Motor neuron (in vitro differentiated cells): ENCODE measurements at regions not wholly inside any gene's neighbourhood (a gene's known extent, or its start where the extent isn't known, plus 50 kb on each side); places are given as distances from the start of the nearest gene placed in this dataset.
A peak's percentile ranks its signal among the peaks of the same experiment; 100 is the strongest.

Experiments
- ATAC-seq, 8 experiments: fragments of 200-7000 bp; cut with Tn5 transposase; replicated peaks in 6 of 8; 2 replicates each; pipeline ENCODE4 v1.8.0; 2021; ENCODE audit warnings: mild to moderate bottlenecking in 8 of 8, moderate library complexity in 8 of 8
- H3K27ac ChIP-seq, 2 donors: fragments of 250-450 bp; sonication (Bioruptor Pico); 2 replicates each; pipeline ENCODE4 v1.9.0; 2021; ENCODE audit warnings: antibody characterized with exemption in 2 of 2, mild to moderate bottlenecking in 2 of 2, moderate library complexity in 1 of 2
- H3K4me1 ChIP-seq, 2 donors: fragments of 250-450 bp; sonication (Bioruptor Pico); replicated peaks in 1 of 2; 2 replicates each; pipeline ENCODE4 v1.6.1; 2021; ENCODE audit warnings: antibody characterized with exemption in 2 of 2, mild to moderate bottlenecking in 2 of 2, moderate library complexity in 1 of 2
- H3K4me3 ChIP-seq, 5 donors: fragments of 250-450 bp; sonication (Bioruptor Pico); 2 replicates each; pipeline ENCODE4 v1.9.0; 2021; ENCODE audit warnings: antibody characterized with exemption in 5 of 5, mild to moderate bottlenecking in 5 of 5, moderate library complexity in 4 of 5
- WGBS, 10 experiments: fragments of 450-650 bp; shearing (Covaris generic); methylation state at CpG; one replicate each; pipeline ENCODE4 v1.0.0; 2022; 5-methylcytosine and 5-hydroxymethylcytosine counted together
- in situ Hi-C, 9 experiments: fragments of 400-800 bp; cut with MboI; loops; one replicate each; pipeline ENCODE4 v1.15.0; 2021; ENCODE audit warnings: low sequenced_read_pairs in 9 of 9, low pct_unique_long_range_greater_than_20kb in 2 of 9; ENCODE audit not compliant: unreplicated experiment in 9 of 9

DNA sequence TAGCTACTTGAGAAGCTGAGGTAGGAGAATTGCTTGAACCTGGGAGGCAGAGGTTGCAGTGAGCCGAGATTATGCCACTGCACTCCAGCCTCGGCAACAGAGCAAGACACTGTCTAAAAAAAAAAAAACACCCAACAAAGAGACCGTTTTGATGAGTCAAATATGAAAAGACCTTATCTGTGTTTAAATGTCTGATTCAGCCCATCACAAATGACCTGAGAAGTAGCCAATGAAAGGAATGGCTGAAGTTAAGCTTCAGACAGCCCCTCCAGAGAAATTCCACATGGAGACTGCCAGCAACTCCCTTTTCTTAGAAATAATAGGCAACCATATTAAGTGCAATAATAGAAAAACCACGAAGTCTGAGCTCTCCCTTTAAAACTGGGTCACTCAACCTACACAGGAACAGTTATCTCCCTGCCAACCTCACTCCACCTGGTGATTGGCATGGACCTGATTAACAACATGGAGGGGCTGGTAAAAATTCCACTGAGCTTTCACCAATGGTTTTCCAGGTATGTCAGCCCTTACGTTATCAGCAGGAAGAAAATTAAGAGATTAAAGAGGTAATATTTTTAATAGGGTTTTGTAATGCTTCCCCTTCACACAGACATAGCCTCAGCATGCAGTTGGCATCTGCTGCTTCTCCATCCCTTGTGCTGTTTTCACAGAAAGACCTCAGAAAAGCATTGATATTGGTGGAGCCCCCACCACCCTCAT is 238.1 kb upstream of the STT3B start:
- no peak for ATAC-seq
- no peak overlapping the region for H3K4me3 ChIP-seq
- WGBS, 10 experiments = 29 to 100% (median 80%) methylated on average over 1 to 5 of the region's 5 CpGs; no CpG with 5 or more reads in 1 of the 10 experiments
- in situ Hi-C loops = no loop called here
- H3K4me1 ChIP-seq = no peaks in the 10 kb centered on the region
- H3K27ac ChIP-seq = no peak overlapping the region

DNA sequence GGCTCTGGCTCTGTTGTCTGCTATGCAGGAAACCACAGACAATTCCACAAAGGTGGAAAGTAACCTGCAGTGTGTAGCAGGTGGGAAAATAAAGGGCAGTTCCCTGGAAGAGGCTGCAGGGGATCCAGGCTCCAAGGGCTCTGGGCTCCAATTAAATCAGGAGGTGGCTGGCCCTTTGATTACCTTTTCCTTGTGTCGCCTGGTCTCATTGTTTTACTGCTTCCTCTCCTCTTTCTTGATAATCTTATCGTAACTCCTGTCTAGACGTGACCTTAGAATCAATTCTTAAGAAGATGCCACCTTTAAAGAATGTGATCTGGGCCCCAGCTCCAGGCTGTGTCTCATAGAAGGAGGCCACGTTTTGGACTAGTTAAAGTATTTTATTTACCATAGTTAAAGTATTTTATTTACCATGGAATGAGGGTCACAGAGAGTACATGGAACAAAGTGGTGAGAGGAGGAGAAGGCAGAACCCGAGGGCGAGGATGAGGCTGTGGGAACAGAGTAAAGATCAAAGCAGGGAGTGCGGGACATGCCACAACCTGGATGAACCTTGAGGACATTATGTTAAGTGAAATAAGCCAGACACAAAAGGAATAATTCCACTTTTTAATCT is 237.5 kb upstream of the STT3B start:
- no peak for ATAC-seq
- no peak overlapping the region for H3K27ac ChIP-seq
- no peaks in the 10 kb centered on the region for H3K4me1 ChIP-seq
- in situ Hi-C loops = no loop called here
- 50 to 94% (median 63%) methylated on average over 1 to 7 of the region's 7 CpGs; no CpG with 5 or more reads in 3 of the 10 experiments for WGBS, 10 experiments
- H3K4me3 ChIP-seq = no peak overlapping the region

DNA sequence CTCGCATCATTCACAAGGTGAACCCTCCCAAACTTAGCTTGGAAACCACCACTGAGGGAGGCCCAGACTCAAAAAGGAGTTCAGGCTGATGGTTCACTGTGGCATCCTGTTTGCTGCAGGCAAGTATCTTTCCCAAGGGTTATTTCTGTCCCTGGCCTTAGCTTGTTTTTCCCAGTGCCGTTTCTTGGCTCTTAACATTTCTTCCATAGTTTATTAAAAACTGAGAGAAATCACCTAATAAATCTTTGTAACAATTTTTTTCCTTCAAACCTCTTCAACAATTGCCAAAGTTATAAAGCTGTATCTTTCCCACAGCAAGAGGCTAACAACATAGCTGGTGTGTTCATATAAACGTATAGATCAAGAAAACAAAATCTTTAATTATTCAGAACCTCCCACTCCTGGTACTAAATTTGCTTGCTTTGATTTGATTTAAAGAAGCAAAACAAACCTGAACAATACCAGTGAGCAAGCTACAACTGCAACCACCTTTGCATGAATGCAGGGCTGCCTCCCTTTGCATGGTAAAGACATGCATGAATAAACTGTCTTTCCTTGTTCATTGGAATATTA is 234.9 kb upstream of the STT3B start:
- no peak overlapping the region for H3K27ac ChIP-seq
- 44 to 100% (median 89%) methylated on average over 1 to 3 of the region's 3 CpGs; no CpG with 5 or more reads in 1 of the 10 experiments for WGBS, 10 experiments
- ATAC-seq = no peak
- in situ Hi-C loops = no loop called here
- H3K4me3 ChIP-seq = no peak overlapping the region
- no peaks in the 10 kb centered on the region for H3K4me1 ChIP-seq

DNA sequence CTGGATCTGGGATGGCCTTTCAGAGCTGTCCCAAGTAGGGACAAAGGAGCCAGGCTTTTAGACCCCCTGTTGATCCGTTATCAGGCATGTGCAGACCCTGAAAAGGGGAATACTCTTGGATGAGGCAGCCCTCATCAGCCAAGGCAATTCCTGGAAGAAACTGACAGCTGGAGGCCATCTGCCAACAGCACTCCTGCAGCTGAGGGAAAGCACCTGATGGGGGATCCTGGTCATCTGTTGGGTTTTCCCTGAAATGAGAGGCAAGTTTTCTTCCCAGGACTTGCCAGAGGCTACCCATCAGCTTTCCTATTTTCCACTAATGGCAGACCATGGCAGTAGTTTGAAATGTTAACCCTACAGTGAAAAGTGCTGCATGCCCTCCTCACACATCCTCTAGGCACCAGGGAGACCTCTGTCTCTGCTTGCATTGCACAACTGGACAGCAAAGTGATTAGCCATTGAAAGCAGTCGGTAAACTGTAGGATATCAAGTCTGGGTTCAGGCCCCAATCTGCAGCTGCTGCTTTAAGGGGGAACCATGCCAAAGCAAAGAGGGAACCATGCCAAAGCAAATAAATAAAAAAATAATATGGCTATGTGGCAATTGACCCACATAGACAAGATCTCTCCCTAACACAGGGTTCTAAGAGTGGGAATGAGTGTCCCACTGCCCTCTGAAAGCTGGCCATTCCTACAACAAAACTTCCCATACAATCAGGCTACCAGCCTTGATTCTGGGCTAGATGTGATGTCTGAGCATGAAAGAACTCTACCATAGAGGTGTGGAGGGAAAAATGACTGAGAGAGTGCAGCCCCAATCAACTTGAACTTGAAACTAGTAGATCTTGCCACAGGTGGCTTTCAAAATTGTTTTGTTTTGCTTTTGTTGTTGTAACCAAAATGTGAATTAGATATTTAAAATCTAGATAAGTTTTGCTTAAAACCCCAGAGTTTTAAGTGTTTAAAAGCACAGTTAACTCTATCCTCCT is 232.0 kb upstream of the STT3B start:
- 40 to 100% (median 83%) methylated on average over 1 to 2 of the region's 2 CpGs; no CpG with 5 or more reads in 5 of the 10 experiments for WGBS, 10 experiments
- H3K4me1 ChIP-seq = no peaks in the 10 kb centered on the region
- no peak overlapping the region for H3K4me3 ChIP-seq
- in situ Hi-C loops = no loop called here
- no peak overlapping the region for H3K27ac ChIP-seq
- peak in 1 of 8 experiments; percentile 74 for ATAC-seq

DNA sequence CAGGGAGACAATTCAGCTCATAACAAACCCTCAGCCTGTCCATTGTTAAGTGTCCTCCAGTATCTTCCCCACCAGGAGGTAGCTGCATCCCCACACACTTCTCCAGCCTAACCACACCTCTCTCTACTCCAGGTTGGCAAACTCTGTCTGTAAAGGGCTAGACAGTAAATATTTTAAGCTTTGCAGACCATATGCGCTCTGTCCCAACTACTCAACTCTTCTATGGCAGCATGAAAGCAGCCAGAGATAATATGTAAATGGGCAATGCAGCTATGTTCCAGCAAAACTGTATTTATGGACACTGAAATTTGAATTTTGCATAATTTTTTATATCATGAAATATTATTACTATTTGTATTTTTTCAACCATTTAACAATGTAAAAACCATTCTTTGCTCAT is 230.4 kb upstream of the STT3B start:
- in situ Hi-C loops = no loop called here
- H3K27ac ChIP-seq = no peak overlapping the region
- ATAC-seq = peak in 1 of 8 experiments; percentile 60
- WGBS, 10 experiments = 63 to 100% (median 80%) methylated on average over 1 of the region's 1 CpG; no CpG with 5 or more reads in 5 of the 10 experiments
- H3K4me1 ChIP-seq = no peaks in the 10 kb centered on the region
- no peak overlapping the region for H3K4me3 ChIP-seq

DNA sequence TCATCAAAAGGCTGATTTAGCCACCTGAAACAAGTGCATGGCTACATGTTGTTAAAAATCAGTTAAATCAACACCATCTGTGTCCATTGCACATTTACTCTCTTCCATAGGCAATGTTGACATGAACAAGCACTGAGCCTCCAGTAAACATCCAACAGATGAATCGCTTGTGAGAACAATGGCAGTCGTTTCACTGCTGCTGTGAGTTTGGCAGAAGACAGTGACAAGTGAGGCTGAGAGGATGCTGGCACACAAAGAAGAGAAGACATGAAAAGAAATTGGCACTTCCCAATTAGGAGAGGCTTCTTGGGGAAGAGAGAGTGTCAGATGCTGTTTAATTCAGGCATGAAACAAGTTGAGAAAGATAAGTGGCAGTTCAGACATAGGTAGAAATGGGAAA is 227.4 kb upstream of the STT3B start:
- H3K4me1 ChIP-seq = no peaks in the 10 kb centered on the region
- ATAC-seq = peak in 2 of 8 experiments; percentile 35 to 92
- in situ Hi-C loops = no loop called here
- WGBS, 10 experiments = 0 to 67% (median 44%) methylated on average over 1 to 2 of the region's 2 CpGs; no CpG with 5 or more reads in 2 of the 10 experiments
- H3K4me3 ChIP-seq = no peak overlapping the region
- H3K27ac ChIP-seq = no peak overlapping the region

DNA sequence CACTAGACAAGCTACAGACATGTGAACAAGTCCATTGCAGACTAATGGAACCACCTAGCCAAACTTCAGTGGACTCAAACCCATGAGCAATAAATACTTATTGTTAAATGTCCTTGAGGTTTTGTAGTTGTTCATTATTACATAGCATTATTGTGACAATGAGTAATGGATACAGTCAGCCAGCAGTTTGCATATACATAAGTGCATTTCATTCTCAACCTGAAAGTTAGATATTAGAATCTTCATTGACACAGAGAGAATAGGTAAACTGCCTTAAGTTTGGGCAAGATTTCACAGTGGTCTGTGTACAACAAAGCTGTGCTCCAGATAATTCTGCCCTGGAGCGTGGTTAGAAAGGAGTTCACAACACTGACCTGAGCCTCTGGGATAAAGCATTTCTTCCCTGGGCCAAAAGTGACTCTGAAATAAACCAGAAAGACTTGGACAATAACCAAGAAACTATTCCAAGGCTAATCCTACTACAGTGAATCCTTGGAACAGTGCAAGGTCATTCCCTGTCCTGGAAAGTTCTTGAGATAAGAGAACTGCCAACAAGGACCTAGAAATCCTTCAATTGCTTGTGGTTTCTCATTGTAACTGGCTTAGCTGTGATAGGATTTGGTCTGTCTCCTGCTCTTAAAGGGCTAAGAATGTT is 225.5 kb upstream of the STT3B start:
- Histone ChIP-seq H3K27ac (no peak overlapping the region), H3K4me1 (no peaks in the 10 kb centered on the region), H3K4me3 (no peak overlapping the region)
- WGBS, 10 experiments = 0 to 86% (median 67%) methylated on average over 1 of the region's 1 CpG; no CpG with 5 or more reads in 7 of the 10 experiments
- in situ Hi-C loops = no loop called here
- ATAC-seq = peak in 2 of 8 experiments; percentile 38 to 47

DNA sequence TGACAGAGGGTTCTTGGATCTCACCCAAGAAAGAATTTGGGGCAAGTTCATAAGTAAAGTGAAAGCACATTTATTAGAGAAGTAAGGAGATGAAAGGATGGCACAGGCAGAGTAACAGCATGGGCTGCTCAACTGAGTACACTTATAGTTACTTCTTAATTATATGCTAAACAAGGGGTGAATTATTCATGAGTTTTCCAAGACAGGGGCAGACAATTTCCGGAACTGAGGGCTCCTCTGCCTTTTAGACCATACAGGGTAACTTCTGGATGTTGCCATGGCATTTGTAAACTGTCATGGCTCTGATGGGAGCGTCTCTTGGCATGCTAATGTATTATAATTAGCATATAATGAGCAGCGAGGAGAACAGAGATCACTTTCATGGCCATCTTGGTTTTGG is 221.2 kb upstream of the STT3B start:
- Histone ChIP-seq H3K27ac (no peak overlapping the region), H3K4me1 (no peaks in the 10 kb centered on the region), H3K4me3 (no peak overlapping the region)
- ATAC-seq = peak in 5 of 8 experiments; percentile 25 to 53 (median 38)
- WGBS, 10 experiments = 50 to 100% (median 69%) methylated on average over 1 to 3 of the region's 3 CpGs; no CpG with 5 or more reads in 2 of the 10 experiments
- in situ Hi-C loops = no loop called here

DNA sequence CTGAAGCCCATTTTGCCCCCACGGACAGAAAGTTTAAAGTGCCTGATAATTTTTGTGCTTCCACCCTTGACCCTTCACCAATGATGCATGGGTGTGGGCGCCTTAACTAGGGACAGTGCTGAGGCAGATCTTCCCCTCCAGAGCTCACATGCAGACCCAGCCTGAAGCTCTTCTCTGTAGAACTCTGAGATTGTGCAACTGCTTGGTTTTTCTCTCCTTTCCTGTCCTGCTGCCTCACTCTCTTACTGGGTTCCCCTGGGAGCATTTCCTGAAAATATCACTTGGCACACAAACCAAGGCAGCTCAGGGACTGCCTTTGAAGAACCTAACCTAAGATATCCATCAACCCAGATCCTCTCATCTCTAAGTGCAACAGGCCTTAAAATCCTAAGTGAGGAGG is 220.3 kb upstream of the STT3B start:
- in situ Hi-C loops = no loop called here
- ATAC-seq = peak in 1 of 8 experiments; percentile 32

DNA sequence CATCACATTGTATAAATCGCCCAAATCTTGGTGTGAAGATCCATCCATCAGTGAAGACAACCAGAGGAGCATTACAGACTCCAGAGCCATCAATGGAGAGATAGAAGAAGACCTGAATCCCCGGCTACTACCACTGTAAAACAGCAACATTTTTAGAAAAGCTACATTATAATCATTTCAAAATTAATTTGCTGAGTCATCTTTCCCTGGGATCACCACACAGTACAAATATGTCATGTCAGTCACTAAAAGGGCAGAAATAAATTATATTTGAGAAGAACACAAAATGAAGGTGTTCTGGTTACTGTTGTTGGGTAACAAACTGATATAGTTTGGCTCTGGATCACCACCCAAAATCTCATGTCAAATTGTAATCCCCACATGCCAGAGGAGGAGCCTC is 218.5 kb upstream of the STT3B start:
- H3K4me3 ChIP-seq = no peak overlapping the region
- WGBS, 10 experiments = 49 to 100% (median 88%) methylated on average over 1 to 2 of the region's 2 CpGs; no CpG with 5 or more reads in 3 of the 10 experiments
- H3K4me1 ChIP-seq = no peaks in the 10 kb centered on the region
- in situ Hi-C loops = no loop called here
- H3K27ac ChIP-seq = no peak overlapping the region
- no peak for ATAC-seq

More for the DNA sequence above, 220.3 kb upstream of the STT3B start:
- no peak overlapping the region for H3K27ac ChIP-seq
- no peak overlapping the region for H3K4me3 ChIP-seq
- H3K4me1 ChIP-seq = no peaks in the 10 kb centered on the region
- 63 to 100% (median 78%) methylated on average over 1 to 2 of the region's 2 CpGs; no CpG with 5 or more reads in 6 of the 10 experiments for WGBS, 10 experiments

DNA sequence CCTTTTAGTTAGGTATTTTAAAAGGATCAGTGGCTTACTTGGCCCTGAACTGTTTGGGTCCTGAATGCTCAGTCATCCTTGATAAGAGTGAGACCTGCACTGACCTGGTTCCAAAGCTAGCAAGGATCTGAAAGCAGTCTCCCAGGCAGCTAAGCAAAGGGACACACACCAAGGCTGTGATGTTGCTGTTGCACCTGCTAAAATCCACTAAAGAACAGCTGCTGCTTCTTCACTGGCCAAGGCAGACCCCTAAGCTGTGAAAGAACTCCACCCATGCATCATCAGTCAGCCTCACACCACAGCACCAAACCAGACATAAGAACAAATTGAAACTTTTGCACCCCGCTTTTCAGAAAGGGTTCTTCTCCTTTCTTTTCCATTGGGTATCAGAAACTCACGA is 213.4 kb upstream of the STT3B start:
- 33 to 100% (median 64%) methylated on average over 1 to 2 of the region's 2 CpGs; no CpG with 5 or more reads in 5 of the 10 experiments for WGBS, 10 experiments
- ATAC-seq = no peak
- no peak overlapping the region for H3K27ac ChIP-seq

DNA sequence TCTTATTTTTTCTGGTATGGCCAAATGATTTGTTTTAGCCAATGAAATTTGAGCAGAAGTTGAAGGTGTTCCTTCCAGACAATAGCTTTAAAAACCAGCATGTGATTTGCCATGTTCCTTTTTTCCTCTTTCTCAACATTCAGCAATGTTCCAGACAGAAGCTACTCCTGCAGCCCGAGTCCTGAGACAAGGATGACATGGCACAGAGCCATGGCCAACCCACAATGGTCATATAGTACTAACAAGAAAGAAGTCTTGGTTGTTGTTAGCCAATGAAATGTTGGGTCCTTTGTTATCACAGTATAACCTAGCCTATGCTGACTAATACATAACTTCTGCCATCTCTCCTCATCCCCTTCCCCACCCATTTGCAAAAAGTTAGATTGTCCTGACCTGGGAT is 211.1 kb upstream of the STT3B start:
- WGBS, 10 experiments = 0 to 100% (median 80%) methylated on average over 1 of the region's 1 CpG; no CpG with 5 or more reads in 5 of the 10 experiments
- no peak for ATAC-seq
- in situ Hi-C loops = no loop called here
- Histone ChIP-seq H3K27ac (no peak overlapping the region), H3K4me3 (no peak overlapping the region), H3K4me1 (no peaks in the 10 kb centered on the region)

More for the DNA sequence above, 213.4 kb upstream of the STT3B start:
- in situ Hi-C loops = no loop called here
- Histone ChIP-seq H3K4me3 (no peak overlapping the region), H3K4me1 (no peaks in the 10 kb centered on the region)
